Inflammatory macrophage treated with lipopolysaccharide for 1 hour (primary cell): ENCODE measurements at regions not wholly inside any gene's neighbourhood (a gene's known extent, or its start where the extent isn't known, plus 50 kb on each side); places are given as distances from the start of the nearest gene placed in this dataset.
A peak's percentile ranks its signal among the peaks of the same experiment; 100 is the strongest.

Source experiments
- DNase-seq, 2 donors: peaks; one replicate each; pipeline ENCODE4 v3.0.0-alpha.2; 2020 to 2022

DNA sequence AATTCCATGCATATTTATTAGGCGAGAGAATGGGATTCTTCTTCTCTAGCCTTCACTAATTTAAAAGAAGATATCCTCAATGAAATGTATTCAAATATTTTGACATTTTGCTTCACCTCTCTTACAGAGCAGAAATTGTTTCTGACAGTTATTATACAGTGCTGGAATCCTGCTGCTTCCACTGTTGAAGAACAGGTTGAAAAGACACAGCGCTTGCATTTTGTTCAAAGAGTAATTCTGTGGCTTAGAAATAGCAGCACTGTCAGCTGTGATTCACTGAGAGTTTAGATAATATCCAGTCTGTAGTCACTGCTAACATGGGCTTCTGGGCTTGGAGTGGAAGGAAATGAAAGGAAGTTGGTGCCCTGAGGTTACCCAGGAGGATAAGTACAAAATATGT lies 117.1 kb upstream of the FBXL4 start:
- no peak for DNase-seq

DNA sequence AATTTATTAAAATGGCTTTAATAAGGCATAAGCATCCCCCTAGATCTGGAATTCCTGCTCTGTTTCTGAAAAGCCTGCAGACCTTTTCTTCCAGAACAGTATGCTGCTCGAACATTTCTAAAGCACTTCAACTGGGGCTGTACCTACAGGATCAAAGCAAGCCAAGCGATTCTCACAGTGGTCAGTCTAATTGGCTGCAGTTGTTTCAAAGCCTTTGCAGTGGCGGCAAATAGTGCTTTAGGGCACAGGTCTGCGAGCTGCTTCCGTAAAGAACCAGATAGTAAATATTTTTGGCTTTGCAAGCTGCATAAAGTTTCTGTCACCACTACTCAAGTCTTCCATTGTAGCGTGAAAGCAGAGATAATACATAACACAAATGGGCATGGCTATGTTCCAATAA lies 88.9 kb upstream of the FBXL4 start:
- DNase-seq: no peak

DNA sequence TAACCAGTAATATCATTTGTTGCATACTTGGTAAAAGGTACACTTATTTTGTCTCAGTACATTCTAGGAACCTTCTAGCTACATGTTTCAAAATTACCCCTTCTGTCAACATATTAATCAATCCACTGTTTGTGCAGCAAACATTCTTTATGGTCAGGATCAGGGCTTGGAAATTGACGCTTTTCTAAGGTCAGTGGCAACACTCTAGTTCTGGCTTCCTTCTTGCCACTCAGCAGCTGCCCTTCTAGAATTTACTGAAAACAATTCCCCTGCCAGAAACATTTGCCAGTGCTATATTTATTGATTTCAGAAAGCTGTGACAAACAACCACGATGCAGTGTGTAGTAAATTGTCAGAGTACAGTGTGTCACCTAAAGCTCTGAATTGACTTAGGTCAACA lies 84.7 kb upstream of the FBXL4 start:
- DNase-seq: no peak

DNA sequence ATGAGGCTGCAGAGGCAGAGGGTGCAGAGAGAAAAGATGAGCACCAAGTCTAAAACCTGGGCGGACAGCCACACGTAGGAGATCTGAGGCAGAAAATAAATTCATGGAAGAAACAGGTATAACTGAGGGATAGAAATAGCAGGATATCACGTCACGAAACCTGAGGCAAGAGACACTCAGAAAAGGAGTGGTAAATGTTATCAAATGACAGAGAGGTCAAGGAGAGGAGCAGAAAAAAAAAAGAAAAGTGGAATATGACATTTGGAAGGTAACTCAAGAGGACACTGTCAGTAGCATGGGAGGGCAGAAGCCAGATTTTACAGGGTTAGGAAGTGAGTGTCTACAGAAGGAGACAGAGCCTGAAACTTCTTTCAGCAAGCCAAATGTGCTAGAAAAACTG lies 84.2 kb upstream of the FBXL4 start:
- DNase-seq: no peak

DNA sequence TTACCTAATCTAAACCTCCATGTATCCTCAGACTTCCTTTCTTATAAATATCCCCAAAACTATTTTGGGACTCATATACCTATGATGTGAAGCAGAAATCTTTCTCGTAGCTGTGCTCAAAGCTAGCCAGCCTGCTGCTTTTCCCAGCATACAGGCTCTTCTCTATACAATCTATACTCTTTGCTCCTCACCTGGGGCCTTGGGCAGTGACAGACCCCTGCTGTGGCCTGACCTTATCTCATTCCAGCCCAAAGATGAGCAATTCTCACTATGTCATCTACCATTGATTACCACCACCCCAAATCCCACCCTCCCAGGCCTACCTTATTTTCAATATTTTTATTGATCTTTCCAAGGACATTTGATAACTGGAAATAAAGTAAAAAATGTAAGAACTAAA lies 83.2 kb upstream of the FBXL4 start:
- no peak for DNase-seq

DNA sequence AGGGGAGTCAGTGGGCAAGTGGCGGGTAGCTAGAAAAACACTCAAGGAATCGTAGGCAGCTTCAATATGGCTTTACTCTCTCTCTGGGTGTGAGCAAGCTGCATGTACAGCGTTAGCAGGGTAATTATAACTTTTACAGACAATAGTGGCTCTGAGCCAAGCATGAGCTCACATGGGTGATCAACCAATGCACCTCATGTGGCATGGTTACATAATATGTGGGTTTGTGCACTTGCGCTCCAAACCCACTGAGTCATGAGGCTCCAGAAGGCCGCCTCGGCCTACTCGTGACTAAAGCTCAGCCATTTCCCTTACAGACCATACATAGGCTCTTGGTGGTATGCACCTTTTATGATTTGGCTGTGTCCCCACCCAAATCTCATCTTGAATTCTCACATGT lies 78.4 kb upstream of the FBXL4 start:
- no peak for DNase-seq

DNA sequence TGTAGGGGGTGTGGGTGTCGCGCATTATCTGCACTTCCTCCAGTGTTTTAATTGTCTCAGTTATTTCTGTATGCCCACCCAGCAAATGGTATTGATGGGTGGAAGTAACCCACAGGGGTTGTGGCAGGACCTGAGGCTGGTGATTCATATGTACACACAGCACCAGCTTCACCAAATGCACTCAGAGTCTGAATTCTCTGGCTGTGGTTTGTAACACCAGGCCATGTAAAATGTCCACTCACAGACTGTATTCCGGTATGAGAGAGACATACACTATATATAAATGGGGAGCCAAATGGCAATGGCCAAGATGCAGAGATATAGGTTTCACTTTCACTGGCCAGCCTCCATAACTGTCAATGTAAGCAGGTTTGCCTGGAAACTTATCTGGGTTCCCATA lies 76.3 kb upstream of the FBXL4 start:
- no peak for DNase-seq

DNA sequence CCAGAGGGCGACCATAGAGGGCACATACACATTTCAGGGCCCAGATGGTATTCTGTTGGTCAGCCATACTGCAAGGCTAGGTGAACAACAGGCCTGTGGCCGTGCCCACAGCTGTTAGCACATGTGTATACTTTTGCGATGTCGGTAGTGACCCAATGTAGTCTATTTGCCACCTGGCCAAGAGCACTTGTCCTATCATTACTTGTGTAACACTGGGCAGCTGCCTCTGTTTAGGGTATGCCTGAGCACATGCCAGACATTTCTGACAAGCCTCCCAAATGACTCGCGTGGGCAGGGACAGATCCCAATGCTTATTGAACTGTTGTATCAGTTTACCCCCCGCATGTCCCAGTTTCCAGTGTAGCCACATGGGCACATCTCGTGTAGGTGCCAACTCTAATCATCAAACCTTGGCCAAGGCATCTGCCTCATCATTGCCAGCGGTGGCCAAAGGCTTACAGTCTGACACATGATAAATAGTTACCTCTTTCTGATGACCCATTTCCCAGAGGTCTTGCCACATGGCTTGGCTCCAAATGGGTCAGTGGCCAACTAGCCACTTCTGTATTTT lies 74.4 kb upstream of the FBXL4 start:
- no peak for DNase-seq

DNA sequence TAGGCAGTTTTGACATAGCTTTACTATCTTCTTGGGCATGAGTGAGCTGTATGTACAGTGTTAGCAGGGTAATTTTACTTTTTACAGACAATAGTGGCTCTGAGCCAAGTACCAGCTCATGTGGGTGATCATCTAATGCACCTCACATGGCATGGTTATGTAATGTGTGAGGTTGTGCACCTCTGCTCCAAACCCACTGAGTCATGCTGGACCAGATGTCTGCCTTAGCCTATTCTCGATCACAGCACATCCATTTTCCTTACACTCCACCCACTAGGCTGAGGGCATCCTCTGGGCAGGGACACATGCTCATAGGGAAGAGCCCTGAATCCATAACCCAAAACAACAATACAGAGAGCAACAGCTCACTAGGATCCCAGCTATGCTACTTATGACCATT lies 71.6 kb upstream of the FBXL4 start:
- no peak for DNase-seq

DNA sequence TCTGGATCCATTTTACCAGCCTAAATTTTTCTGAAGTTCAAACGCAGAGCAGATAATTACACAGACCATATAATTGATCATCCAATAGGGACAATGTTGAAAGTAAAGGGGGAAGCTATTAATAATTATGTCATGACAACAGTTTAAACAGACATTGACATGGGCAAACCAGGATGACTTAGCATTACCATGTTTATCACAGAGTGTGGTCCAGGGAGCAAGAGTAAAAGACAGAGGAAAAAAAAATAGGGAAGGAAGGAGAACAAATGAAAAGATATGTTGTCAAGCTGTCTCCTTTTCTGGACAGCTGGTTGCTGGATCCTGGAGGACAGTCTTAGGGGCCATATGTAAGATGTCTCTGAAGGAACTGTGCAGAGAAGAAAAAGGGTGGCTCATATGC lies 69.4 kb upstream of the FBXL4 start:
- no peak for DNase-seq

DNA sequence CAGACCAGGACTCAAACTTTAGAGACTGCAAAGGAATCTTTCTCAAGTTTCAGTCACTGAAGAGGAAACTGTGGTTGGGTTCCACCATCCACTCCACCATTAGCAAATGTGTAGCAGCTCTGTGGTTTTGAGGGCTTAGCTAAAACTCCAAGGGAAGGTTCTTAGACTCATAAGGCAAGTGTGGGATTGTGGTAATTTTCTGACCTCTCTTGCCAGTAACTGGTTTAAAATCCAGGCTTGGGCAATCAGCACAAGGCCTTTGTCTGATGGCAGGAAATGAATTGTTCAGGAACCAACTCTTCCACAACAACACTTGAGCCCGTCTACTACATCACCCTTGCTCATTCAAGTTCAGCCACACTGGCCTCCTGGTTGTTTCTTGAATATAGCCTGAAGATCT lies 68.6 kb upstream of the FBXL4 start:
- peak; percentile 32 to 69 for DNase-seq

DNA sequence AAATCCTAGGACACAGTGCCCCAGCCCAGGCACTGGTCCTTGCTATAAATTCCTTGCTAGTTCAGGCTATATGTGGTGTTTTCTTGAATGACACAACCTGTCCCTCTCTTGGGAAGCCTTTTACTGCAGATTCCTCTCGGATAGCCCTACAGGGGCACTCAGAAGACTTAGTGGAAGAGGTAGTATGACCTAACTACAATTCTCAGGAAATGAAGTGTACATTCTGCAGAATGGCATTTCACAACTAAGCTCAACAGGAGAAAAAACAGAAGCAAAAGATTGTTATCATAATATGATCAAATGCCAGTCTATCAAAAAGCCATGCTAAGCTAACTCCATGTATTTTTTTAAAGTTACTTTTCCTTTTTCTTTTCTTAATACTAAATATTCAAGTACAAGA lies 66.3 kb upstream of the FBXL4 start:
- peak; percentile 3 to 15 for DNase-seq

DNA sequence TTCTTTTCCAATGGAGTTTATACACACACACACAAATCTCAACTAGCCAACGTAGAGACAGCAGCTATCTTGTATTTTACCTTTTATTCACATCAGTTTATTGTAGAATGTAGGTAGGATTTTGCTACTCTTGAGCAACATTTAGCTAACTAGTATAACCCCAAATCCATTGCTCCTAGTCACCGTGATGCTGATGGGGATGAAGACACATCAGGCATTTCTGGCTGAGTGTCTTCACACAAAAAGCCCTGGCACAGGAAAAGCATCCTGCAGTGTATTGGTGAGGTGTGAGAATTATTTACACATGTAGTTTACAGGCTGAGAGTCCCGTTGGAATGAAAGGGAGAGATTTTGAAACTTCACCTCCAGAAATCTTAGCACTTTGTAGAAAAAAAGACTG lies 65.9 kb upstream of the FBXL4 start:
- no peak for DNase-seq

DNA sequence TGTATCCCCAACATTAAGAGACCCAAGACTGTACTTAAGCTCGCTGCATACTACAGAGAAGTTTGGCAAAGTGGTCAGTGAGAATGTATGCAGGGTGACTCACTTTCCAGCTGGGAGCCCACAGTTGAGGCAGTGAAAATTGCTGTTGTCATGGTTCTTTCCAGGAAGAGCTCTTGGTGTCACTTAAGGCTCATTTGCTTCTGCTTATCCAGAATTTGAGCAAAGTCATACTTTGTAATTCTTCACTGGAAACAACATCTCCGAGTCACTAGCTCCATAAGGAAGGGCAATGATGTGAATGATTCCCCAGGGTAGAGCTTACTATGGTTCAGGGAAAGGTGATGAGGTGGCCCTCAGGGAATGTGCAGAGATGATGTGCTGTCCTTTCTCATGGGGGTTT lies 65.4 kb upstream of the FBXL4 start:
- peak; percentile 7 to 52 for DNase-seq

DNA sequence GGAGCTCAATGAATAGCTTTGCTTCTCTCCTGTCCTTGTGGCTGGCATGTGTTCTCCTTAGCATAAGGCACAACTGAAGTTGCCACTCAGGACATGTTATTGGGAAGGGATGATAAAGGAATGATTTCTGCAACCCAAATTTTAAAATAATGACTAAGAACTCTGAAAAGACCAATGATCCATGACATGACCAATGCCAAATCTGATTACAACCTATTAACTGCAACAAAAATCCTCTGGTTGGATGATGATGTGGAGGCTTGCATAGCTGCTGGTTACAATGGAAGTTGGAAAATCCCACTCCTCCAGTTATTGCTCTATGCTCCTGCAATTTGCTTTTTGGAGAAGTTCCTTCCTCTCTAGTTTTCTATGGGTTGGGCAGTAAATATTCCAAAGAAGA lies 63.4 kb upstream of the FBXL4 start:
- DNase-seq: peak; percentile 16 to 32

DNA sequence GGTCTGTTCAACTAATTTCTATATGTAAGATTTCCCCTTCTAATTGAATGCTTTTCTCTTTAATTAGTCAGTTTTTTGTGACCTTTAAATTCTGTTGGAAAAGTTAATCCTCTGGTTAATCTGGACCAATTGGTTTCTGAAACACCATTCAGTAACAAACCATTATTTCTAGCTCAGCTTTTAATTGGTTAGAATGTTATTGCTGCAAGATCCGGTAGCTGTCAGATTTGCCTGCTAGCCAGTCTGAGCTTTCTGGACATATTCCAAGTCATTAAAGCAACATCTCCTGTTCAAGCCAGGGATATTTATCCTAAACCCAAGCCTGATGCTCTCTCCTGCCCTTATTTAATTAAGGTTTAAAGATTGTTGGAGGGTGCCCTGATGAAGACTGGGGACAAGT lies 55.1 kb upstream of the FBXL4 start:
- DNase-seq: no peak

DNA sequence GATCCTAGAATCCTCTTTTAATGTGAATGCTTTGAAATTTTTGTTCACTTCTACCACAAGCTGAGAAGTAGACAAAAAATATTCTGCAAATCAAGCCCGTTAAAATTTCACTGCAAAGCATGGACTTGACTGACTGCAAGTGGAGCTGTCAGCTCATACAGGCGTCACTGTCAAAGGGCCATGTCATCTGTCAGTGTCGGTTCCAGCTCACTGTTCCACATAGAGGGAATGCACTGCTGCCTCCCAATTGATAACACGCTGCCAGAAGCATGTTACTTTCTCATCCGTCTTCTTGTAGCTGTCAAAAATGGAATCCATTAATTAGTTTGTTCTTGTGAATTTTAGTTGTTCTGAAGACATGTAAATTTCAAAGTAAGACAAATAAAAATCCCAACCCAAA lies 50.4 kb upstream of the FBXL4 start:
- DNase-seq: no peak
